Right kidney (tissue), 1 donor: ENCODE measurements at regions not wholly inside any gene's neighbourhood (a gene's known extent, or its start where the extent isn't known, plus 50 kb on each side); places are given as distances from the start of the nearest gene placed in this dataset.
A peak's percentile ranks its signal among the peaks of the same experiment; 100 is the strongest.
"Not testable (repeated sequence)": the region's sequence is repeated elsewhere in the genome, so short reads cannot be mapped to it uniquely, and the experiment has no call there.

Source experiments
- DNase-seq: peaks from one replicate; pipeline ENCODE4 v3.0.0-alpha.2; 2016

DNA sequence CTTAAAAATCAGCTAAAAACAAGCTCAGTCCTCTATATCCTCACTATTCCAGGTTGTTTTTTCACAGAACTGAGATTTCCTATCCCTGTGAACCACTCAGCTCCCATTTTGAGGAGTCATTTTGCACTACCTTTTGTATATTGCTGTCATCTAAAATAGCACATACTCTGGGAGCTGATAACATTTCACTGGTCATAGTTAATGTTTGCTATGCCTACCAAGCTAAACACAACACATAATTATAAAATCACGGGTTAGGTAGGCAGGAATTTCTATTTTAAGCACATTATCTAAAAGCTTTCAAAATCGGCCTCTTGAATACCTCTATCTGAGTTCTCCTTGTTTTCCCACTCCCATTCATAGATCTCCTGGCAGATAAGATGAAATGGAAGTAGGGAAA is 882.0 kb upstream of the INTU start:
- DNase-seq, result no peak

DNA sequence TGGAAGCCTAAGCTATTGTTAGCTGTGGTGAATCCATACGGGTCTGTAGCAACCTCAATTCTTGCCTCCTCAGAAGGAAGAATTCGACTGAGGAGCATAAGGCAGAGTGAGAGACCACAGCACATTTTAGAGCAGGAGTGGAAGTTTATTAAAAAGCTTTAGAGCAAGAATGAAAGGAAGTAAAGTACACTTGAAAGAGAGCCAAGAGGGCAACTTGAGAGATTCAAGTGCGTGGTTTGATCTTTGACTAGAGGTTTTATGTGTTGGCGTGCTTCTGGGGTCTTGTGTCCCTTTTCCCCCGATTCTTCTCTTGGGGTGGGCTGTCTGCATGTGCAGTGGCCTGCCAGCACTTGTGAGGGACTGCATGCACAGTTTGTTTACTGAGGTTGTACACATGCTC is 880.6 kb upstream of the INTU start:
- DNase-seq, result no peak

DNA sequence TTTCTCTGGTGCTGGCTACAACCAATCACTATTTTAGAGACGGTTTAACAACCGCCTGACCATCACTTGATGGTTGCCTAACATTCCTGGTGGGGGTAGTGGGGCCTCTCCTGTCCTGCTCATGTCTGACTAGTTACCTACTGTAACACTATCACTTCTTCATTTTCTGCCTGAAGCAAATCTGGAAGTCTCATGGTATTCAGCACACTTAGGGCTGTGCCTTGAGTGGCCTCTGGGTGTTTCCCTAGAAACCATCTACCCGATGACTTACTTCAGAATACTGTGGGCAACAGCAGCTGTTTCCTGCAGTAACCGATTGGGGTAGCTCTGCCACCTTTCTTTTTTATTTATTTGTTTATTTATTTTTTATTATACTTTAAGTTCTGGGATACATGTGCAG is 880.1 kb upstream of the INTU start:
- DNase-seq, result no peak

DNA sequence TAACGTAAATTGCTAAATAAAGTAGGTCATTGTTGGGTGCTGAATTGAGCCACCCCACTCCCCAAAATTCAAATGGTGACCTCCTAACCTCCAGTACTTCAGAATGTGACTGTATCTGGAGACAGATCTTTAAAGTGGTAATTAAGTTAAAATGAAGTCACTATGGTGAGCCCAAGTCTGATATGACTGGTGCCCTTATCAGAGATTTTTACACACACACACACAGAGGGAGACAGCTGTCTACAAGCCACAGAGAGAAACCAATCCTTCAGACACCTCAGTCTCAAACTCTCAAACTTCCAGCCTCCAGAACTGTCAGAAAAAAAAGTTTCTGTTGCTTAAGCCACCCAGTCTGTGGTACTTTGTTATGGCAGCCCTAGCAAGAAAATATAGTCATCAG is 879.2 kb upstream of the INTU start:
- no peak for DNase-seq

DNA sequence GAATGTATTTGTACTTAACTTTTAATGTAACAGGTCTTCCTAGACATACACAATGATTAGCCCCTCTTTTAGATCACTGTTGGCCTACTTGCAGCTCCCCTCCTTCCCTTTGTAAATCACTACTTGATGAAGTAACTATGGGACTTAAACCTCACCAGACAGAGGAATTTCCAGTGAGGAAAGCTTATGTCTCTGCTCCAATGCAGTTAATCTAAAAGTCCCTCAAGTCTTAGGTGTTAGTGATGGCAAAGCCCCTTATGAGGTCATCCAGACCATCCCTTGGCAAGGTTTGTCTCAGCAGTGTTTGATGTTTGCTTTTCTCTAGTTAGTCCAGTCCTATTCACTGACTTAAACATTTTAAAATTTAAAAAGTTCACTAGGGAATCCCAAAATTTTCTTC is 877.3 kb upstream of the INTU start:
- no peak for DNase-seq

DNA sequence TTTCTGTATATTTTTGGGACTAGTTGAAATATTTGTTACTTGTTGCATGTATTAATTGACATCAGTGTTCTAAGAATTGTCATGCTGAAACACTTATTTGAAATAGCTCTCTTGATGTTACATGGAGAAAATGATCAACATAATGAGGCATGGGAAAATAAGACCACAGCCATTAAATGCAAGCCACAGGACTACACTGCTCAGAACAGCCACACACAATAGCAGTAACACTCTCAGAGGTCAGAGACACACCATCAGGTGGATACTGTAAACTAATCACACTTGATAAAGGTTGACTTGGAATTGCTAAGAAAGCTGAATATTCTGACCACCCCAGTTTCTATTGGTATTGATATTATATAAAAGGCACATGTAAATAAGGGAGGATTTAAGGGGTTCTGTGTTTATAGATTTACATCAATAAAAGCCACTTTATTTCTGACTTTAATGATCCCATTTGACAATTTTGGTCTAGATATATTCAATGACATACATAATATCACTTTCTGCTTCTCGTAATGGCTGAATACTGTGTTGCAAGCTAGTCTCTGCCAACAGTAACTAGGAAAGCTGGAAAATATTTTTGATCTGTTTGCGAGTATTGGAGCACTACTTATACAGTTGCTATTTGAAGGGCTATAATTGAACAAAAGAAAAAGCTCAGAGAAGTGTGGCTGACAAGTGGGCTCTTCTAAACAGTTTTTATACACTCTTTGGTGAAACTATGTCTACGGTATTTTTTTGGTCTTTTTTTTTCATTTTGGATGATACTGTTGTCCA is 876.5 kb upstream of the INTU start:
- no peak for DNase-seq

DNA sequence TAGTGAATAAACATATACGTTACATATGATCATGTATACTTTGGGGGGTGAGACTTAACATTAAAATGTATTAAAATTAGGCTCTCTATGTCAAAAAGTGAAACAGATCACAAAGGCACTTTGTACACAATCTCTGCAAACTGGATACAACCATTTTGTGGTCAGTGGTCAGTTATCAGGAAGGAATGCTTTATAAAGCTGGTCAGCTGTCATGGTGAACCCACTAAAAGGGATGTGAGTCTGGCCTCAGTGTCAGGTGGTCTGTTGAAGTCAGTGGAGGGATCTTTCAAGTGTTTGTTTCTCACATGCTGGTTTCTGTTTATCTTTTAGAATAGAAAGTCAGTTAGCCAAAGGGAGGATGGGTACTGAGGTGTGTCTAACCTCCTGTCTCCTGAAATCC is 875.5 kb upstream of the INTU start:
- no peak for DNase-seq

DNA sequence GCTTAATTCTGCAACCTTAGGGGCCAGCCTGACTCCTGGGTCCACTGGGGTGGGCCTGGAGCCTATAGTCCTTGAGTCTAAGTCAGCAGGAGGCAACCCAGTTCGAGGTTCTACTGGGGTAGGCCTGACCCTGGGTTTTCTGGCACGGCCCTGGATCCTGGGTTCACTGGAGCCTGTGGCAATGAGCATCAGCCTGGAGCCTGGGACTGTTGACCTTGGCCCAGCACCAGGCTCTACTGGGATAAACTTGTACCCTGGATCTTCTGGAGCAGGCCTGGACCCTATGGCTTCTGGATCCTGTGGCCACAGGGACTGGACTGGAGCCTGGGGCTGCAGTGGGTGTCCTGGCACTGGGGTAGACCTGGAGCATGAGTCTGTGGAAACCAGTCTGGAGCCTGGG is 874.3 kb upstream of the INTU start:
- no peak for DNase-seq

DNA sequence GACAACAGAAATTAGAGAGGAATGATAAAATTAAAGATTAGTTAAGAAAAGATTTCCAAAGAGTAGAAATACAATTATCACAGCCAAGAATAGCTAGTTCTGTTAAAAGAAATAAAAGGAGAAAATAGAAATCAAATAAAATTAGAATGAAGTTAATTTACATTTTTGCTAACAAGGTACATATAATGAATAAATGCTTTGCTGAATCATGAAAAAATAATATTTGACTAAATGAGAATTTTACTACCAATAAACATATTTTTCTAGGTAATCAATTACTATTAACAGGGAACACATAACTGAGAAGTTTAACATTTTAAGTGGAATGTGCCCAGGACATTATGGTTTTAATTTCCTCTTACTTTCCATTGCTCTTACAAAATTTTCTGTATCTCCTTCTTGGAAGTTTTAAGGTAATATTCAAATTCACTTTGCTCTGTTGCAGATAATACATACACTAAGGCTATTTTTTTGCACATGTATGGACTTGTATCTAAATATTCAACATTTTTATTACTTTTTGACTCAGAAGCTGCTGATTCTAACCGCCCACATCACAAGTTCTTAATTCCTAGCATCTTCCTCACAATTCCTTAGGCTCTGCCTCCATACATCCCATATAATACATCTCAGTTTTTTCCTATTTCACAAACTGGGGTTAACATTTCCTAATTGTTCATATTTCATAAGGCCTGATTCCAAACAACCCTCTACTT is 870.7 kb upstream of the INTU start:
- DNase-seq, result no peak

DNA sequence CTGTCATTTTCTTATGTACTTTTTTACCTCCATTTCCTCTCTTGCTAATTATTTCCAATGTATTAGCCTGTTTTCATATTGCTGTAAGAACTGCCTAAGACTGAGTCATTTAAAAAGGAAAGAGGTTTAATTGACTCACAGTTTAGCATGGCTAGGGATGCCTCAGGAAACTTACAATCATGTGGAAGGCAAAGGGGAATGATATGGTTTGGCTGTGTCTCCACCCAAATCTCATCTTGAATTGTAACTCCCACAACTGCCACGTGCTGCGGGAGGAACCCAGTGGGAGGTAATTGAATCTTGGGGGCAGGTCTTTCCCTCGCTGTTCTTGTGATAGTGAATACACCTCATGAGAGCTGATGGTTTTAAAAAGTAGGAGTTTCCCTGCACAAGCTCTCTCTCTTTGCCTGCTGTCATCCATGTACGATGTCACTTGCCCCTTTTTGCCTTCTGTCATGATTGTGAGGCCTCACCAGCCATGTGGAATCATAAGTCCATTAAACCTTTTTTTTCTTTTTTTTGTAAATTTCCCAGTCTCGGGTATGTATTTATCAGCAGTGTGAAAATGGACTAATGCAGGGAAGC is 870.0 kb upstream of the INTU start:
- no peak for DNase-seq

DNA sequence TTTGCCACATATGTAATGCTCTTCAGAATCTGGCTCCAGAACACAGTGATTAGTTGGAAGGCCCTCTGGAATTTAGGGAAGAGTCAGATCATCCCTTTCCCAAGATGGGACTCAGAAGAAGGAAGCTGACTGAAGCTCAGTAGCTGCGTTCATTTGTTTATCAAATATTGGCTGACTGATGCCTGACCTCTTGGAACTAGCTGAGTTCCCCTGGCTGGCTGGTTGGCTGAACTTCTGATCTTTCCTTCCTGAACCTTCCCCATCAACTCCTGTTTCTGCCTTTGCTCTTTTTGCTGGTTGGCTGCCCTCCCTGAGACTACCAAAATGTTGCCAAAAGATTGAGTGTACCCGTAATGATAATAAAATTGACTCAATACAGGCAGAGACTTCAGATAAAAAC is 866.5 kb upstream of the INTU start:
- peak; percentile 1 for DNase-seq

DNA sequence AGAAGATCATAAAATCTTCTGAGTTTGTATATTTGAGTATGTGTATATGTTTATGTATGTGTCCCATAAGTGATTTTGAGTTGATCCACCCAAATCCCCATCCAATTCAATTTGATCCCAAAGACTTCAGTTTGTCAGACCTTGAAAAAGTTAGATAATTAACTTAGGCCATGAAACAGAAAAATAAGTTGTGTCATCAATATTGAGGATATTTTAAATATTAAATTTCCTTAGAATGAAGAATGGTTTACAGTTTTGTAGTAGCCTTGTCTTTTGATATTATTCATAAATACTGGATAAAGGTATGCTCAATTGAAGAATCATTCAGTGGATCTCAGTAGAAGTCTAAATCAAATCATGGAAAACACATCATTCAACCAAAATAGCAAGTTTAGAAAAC is 864.4 kb upstream of the INTU start:
- DNase-seq, result no peak

DNA sequence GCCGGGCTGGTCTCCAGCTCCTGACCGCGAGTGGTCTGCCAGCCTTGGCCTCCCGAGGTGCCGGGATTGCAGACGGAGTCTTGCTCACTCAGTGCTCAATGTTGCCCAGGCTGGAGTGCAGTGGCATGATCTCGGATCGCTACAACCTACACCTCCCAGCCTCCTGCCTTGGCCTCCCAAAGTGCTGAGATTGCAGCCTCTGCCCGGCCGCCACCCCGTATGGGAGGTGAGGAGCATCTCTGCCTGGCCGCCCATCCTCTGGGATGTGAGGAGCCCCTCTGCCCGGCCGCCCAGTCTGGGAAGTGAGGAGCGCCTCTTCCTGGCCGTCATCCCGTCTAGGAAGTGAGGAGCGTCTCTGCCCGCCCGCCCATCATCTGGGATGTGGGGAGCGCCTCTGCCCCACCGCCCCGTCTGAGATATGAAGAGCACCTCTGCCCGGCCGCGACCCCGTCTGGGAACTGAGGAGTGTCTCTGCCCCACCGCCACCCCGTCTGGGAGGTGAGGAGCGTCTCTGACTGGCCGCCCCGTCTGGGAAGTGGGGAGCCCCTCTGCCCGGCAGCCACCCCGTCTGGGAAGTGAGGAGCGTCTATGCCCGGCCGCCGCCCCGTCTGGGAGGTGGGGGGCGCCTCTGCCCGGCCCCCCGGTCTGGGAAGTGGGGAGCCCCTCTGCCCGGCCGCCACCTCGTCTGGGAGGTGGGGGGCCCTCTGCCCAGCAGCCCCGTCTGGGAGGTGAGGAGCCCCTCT is 861.8 kb upstream of the INTU start:
- not testable (repeated sequence) for DNase-seq

DNA sequence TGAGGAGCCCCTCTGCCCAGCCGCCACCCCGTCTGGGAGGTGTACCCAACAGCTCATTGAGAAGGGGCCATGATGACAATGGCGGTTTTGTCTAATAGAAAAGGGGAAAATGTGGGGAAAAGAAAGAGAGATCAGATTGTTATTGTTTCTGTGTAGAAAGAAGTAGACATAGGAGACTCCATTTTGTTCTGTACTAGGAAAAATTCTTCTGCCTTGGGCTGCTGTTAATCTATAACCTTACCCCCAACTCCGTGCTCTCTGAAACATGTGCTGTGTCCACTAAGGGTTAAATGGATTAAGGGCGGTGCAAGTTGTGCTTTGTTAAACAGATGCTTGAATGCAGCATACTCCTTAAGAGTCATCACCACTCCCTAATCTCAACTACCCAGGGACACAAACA is 861.1 kb upstream of the INTU start:
- not testable (repeated sequence) for DNase-seq

DNA sequence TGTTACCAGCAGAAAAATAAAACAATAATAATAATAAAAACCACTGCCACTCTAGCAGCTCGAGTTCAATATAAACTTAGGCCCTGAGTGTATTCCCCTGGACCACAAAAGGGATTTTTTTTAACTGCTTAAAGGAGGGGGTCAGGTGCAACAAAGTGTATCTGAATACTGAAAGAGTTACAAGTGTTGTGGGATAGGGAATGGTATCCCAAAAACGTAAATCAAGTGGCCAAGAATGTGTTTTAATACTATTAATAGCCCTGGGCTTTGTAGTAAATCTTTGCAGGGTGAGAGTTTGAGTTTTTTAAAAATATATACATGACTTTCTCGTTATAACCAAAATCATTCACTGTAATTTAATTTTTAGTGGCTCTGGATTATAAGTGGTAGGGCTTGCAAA is 860.1 kb upstream of the INTU start:
- no peak for DNase-seq

DNA sequence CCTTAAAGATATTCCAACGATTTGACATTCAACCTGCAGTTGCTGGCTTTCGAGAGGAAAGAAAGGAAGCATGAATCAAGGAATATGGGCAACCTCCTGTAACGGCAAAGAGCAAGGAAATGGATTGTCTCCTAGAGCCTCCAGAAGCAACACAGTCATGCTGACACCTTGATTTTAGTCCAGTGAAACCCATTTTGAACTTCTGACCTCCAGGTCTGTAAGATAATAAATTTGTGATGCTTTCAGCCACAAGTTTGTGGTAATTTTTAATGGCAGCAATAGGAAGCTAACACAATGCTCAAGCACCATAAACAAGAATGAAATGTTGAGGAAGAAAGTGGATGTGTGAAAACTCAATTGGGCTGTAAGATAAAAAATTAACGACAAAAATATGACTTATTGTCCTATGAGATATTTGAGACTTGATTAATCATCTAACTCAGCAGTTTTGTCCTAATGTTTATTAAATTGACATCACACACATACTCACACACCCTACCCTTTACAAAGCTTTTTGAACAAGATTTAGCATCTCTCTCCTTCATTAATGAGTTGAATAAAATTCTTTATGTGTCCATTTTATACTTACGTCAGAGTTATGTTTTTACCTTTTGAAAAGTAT is 857.2 kb upstream of the INTU start:
- no peak for DNase-seq

DNA sequence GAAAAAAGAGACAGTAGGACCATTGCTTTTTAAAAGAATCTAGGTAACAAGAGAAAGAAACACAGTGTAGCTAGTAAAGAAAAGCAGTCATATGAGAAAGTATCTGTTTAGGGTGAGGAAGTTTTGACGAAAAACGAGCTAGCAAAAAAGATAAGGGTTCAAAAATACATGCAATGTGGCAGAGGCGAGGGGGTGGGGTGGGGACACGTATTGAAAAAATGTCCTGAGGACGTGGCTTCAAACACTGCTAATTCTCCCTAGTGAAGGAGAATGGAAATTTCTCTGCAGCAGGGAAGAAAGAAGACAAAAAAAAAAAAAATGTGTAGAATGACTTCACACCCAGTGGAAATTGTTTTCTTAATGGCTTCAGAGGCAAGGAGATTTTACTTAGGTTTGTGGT is 856.4 kb upstream of the INTU start:
- DNase-seq, result no peak

DNA sequence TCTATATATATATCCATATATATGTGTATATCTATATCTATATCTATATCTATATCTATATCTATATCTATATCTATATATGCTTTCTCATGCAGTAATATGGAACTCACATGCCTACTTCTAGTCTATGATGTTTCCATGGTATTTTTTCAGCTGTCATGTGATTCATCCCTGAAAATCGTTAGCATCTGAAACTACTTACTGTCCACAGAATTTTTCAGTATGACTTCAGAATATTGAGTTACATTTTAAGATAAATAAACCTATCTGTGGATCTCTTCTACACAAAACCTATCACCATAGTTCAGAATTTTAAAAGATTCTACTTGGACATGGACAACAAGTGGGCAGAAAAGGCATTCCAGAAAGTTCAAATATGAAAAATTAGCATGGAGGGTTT is 855.1 kb upstream of the INTU start:
- DNase-seq, result no peak

DNA sequence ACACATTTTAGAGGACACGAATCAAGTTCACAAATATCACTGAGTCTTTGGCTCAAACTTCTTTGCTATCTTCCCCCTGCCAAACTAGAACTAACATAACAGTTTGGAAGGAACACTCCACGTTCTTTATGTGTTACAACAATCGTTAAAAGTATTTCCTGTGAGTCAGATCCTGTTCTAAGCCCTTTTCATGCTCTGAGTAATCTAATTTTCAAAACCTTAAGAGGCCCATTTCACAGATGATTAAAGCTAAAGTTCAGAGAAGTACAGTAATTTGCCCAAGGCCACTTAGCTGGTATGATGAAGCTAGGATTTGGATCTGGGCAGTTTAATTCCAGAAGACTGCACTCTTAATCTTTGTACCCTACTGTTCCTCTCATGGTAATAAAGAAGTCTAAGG is 854.4 kb upstream of the INTU start:
- DNase-seq, result no peak

DNA sequence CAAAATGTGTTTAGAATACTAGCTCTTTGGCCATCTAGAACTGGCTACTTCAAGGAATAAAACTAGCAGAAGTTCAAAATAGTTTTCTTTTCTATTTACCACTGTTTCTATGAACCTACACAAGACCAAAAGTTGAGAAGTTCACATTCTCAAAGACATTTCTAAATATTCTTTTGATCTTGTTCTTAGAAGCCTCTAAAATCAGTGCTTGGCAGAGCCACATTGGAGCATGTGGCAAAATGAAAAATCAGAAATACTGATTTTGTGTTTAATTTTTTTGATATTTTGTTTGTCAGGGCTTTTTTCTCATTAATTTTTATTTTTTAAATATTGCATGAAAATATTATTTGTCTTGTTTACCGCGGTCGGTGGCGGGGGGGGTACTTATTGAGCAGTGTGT is 853.8 kb upstream of the INTU start:
- no peak for DNase-seq

DNA sequence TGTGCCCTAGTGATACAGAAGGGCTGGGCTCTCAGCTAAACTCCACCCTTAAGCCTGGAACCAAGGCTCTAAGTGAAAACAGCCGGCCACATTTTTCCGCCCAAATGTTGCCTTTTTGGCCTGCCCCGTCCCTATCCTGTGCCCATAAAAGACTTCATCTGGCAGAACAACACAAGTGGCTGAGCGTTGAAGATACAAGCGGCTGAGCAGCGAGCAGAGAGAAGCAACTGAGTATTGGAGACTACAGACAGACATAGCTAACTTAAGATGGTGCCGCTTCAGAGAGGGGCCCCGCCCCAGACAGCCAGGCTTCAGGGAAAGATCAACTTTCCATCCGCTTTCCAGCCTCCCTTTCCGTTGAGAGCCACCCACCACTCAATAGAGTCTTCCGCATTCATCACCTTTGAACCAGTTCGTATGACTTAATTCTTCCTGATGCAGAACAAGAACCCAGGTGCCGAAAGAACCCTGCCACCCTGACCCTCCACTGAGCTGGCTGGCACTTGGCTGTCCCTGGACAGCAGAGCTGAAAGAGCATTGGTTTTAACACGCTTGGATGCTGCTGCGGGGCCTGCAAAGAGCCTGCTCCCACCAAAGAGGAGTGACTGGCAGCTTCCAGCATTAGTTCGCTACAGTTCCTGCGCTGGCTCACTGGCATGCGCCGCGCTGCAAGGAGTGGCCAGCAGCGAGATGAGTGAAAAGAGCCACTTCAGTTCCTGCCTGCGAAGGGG is 853.2 kb upstream of the INTU start:
- no peak for DNase-seq

DNA sequence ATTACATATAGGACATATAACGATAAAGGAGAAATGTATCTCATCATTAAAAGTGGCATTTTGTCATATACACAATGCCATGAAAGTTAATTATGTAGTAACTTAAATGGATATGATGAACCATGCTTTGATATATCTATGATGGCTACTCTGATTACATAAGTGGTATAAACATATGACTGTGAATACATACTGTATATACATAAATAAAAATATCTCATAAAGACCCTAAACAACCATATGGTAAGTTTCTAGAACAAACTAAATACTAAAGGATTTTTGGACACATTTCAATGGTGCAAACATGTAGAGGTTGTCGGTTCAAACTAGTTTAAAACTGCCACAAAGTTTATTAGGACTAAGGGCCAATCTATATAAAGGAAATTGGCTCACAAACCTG is 849.6 kb upstream of the INTU start:
- DNase-seq, result no peak
